H1 (cell line): ENCODE measurements at regions not wholly inside any gene's neighbourhood (a gene's known extent, or its start where the extent isn't known, plus 50 kb on each side); places are given as distances from the start of the nearest gene placed in this dataset.

Experiments used
- CTCF ChIA-PET: fragments of 300-600 bp; sonication (Branson Sonifier 250); formaldehyde crosslinking; loops from one replicate; lab custom pipeline; 2021; ENCODE audit not compliant: partially characterized antibody; lab: Charles Lee
- POLR2A ChIA-PET: fragments of 300-600 bp; sonication (Branson Sonifier 250); formaldehyde crosslinking; loops from one replicate; lab custom pipeline; 2021; ENCODE audit warnings: inconsistent platforms; ENCODE audit not compliant: partially characterized antibody; lab: Charles Lee
- DNase-seq, 2 experiments: peaks; one replicate each; pipeline versions ENCODE4 v3.0.0 to v3.0.0-alpha.2; 2010 to 2022; ENCODE audit warnings: low spot score in 2 of 2, low read depth in 1 of 2, mixed read lengths in 1 of 2
- FAIRE-seq: peaks from 2 replicates; lab custom pipeline; 2011; peaks lifted over from hg19 to GRCh38; lab: Jason Lieb, UNC
- H2AFZ ChIP-seq: 2 replicates; pipeline ENCODE4 v1.8.1; 2012; ENCODE audit warnings: low read length, inconsistent platforms
- H2AK5ac ChIP-seq: 2 replicates; pipeline ENCODE4 v1.6.1; 2013; ENCODE audit warnings: low read depth, low read length
- H2BK120ac ChIP-seq: replicated peaks from 2 replicates; pipeline ENCODE3; 2013; ENCODE audit warnings: low read depth, low read length, inconsistent platforms
- H2BK12ac ChIP-seq: 2 replicates; pipeline ENCODE4 v1.6.1; 2013; ENCODE audit warnings: low read depth, low read length
- H2BK15ac ChIP-seq: 2 replicates; pipeline ENCODE4 v1.6.1; 2013; ENCODE audit warnings: low read length
- H2BK20ac ChIP-seq: 2 replicates; pipeline ENCODE4 v1.6.1; 2013; ENCODE audit warnings: low read length
- H2BK5ac ChIP-seq: 2 replicates; pipeline ENCODE4 v1.6.1; 2013; ENCODE audit warnings: low read depth, low read length
- H3K14ac ChIP-seq: 2 replicates; pipeline ENCODE4 v1.6.1; 2013; ENCODE audit warnings: inconsistent platforms; ENCODE audit not compliant: insufficient read length
- H3K18ac ChIP-seq: 2 replicates; pipeline ENCODE4 v1.6.1; 2013; ENCODE audit warnings: low read length; ENCODE audit errors: extremely low read depth
- H3K23ac ChIP-seq: 2 replicates; pipeline ENCODE4 v1.6.1; 2013; ENCODE audit warnings: inconsistent platforms; ENCODE audit not compliant: insufficient read length
- H3K23me2 ChIP-seq: 2 replicates; pipeline ENCODE4 v1.6.1; 2013; ENCODE audit warnings: low read depth, low read length
- H3K27ac ChIP-seq: 2 replicates; pipeline ENCODE4 v1.6.1; 2011; ENCODE audit warnings: low read depth, low read length, inconsistent platforms
- H3K27me3 ChIP-seq, 4 experiments: replicated peaks in 1 of 4; 1 replicate in 1 of 4; 2 replicates in 3 of 4; pipeline versions ENCODE4 v1.6.1 to v1.8.1; 2011 to 2013; ENCODE audit warnings: low read length in 3 of 4, mild to moderate bottlenecking in 3 of 4, inconsistent platforms in 2 of 4, mixed read lengths in 2 of 4, moderate library complexity in 1 of 4; ENCODE audit not compliant: control insufficient read depth in 3 of 4, insufficient read depth in 3 of 4; ENCODE audit errors: extremely low read depth in 1 of 4
- H3K36me3 ChIP-seq, 4 experiments: 2 replicates each; pipeline versions ENCODE4 v1.6.1 to v1.8.1; 2011 to 2013; ENCODE audit warnings: mild to moderate bottlenecking in 4 of 4, low read length in 3 of 4, moderate library complexity in 2 of 4, control low read depth in 1 of 4, inconsistent platforms in 1 of 4; ENCODE audit not compliant: insufficient read depth in 4 of 4, control insufficient read depth in 2 of 4
- H3K4ac ChIP-seq: replicated peaks from 2 replicates; pipeline ENCODE3; 2013; ENCODE audit warnings: low read length, low read depth, mixed read lengths, inconsistent platforms; ENCODE audit not compliant: insufficient read length
- H3K4me1 ChIP-seq, 4 experiments: replicated peaks in 1 of 4; 1 replicate in 1 of 4; 2 replicates in 3 of 4; pipeline versions ENCODE4 v1.6.1 to v1.8.1; 2011 to 2013; ENCODE audit warnings: low read length in 3 of 4, inconsistent platforms in 2 of 4, mixed read lengths in 1 of 4; ENCODE audit not compliant: insufficient read depth in 4 of 4, control insufficient read depth in 3 of 4
- H3K4me2 ChIP-seq, 2 experiments: 2 replicates each; pipeline versions ENCODE4 v1.6.1 to v1.8.1; 2011 to 2013; ENCODE audit warnings: low read depth in 2 of 2, low read length in 2 of 2, control low read depth in 1 of 2, inconsistent platforms in 1 of 2, mild to moderate bottlenecking in 1 of 2; ENCODE audit not compliant: insufficient read depth in 1 of 2
- H3K4me3 ChIP-seq, 4 experiments: fragments of 200-600, 300-600 bp in 1 of 4; sonication (generic), shearing (Covaris generic), sonication (Bioruptor Twin) in 1 of 4; 2 replicates each; pipeline versions ENCODE4 v1.5.1 to v1.8.1; 2011 to 2016; ENCODE audit warnings: low read length in 4 of 4, low read depth in 3 of 4, control low read depth in 2 of 4, inconsistent platforms in 2 of 4, mild to moderate bottlenecking in 2 of 4, mixed read lengths in 1 of 4, moderate library complexity in 1 of 4; ENCODE audit not compliant: insufficient read depth in 2 of 4; ENCODE audit errors: extremely low read depth in 1 of 4
- H3K56ac ChIP-seq: replicated peaks from 2 replicates; pipeline ENCODE3; 2013; ENCODE audit warnings: low read depth, mild to moderate bottlenecking, mixed read lengths, low read length, inconsistent platforms; ENCODE audit not compliant: insufficient read length
- H3K79me1 ChIP-seq: 2 replicates; pipeline ENCODE4 v1.6.1; 2013; ENCODE audit warnings: low read depth, low read length, control low read depth
- H3K79me2 ChIP-seq, 2 experiments: 2 replicates each; pipeline versions ENCODE4 v1.6.1 to v1.8.1; 2012 to 2013; ENCODE audit warnings: low read length in 2 of 2, mild to moderate bottlenecking in 2 of 2, inconsistent platforms in 1 of 2; ENCODE audit not compliant: insufficient read depth in 2 of 2, control insufficient read depth in 1 of 2
- H3K9ac ChIP-seq, 4 experiments: replicated peaks in 1 of 4; 1 replicate in 1 of 4; 2 replicates in 3 of 4; pipeline versions ENCODE4 v1.6.1 to v1.8.1; 2011 to 2013; ENCODE audit warnings: low read depth in 3 of 4, low read length in 3 of 4, control low read depth in 2 of 4, mild to moderate bottlenecking in 2 of 4, moderate library complexity in 2 of 4, inconsistent platforms in 1 of 4; ENCODE audit errors: extremely low read depth in 1 of 4
- H3K9me3 ChIP-seq, 2 experiments: 2 replicates each; pipeline versions ENCODE4 v1.6.1 to v1.8.1; 2012 to 2013; ENCODE audit warnings: mild to moderate bottlenecking in 2 of 2, moderate library complexity in 2 of 2, control low read depth in 1 of 2, inconsistent platforms in 1 of 2, low read depth in 1 of 2, low read length in 1 of 2, mixed read lengths in 1 of 2; ENCODE audit not compliant: insufficient read depth in 2 of 2
- H4K20me1 ChIP-seq, 2 experiments: replicated peaks in 1 of 2; 2 replicates each; pipeline versions ENCODE3 to v1.8.1; 2011 to 2013; ENCODE audit warnings: inconsistent platforms in 2 of 2, low read length in 2 of 2, mild to moderate bottlenecking in 1 of 2; ENCODE audit not compliant: insufficient read depth in 2 of 2, control insufficient read depth in 1 of 2
- H4K5ac ChIP-seq: 2 replicates; pipeline ENCODE4 v1.6.1; 2013; ENCODE audit warnings: low read length, low read depth, mixed read lengths, inconsistent platforms; ENCODE audit not compliant: insufficient read length
- H4K8ac ChIP-seq: 2 replicates; pipeline ENCODE4 v1.8.0; 2013; ENCODE audit warnings: mild to moderate bottlenecking, moderate library complexity, low read length, inconsistent platforms; ENCODE audit not compliant: insufficient read depth; ENCODE audit errors: extremely low read depth
- H4K91ac ChIP-seq: replicated peaks from 2 replicates; pipeline ENCODE3; 2013; ENCODE audit warnings: low read length, mixed read lengths, inconsistent platforms; ENCODE audit not compliant: insufficient read length
- ASH2L ChIP-seq: fragments of 200-600, 300-600 bp; sonication (generic); IDR thresholded peaks from one replicate; pipeline ENCODE4 v1.7.1; 2017; ENCODE audit warnings: low read length
- BACH1 ChIP-seq: IDR thresholded peaks from 2 replicates; pipeline ENCODE4 v1.6.1; 2012; ENCODE audit warnings: low read length, improper control_type of control experiment
- CBX8 ChIP-seq: fragments of 300-800, 300-1000 bp; sonication (generic); IDR thresholded peaks from 2 replicates; pipeline ENCODE4 v1.7.1; 2016; ENCODE audit warnings: low read depth, low read length, borderline replicate concordance
- CHD1 ChIP-seq: IDR thresholded peaks from 2 replicates; pipeline ENCODE4 v1.6.1; 2012; ENCODE audit warnings: low read depth, low read length, improper control_type of control experiment
- CREB1 ChIP-seq: IDR thresholded peaks from 2 replicates; pipeline ENCODE4 v1.6.1; 2012; ENCODE audit warnings: inconsistent platforms
- EZH2 ChIP-seq: fragments of 200-600 bp; sonication (generic); IDR thresholded peaks from 2 replicates; pipeline ENCODE4 v1.7.1; 2012; ENCODE audit warnings: low read depth, mild to moderate bottlenecking, moderate library complexity, low read length, inconsistent platforms; ENCODE audit not compliant: severe bottlenecking
- HDAC6 ChIP-seq: IDR thresholded peaks from one replicate; pipeline ENCODE4 v1.7.1; 2012; ENCODE audit warnings: low read depth, mild to moderate bottlenecking, inconsistent platforms, low read length, moderate library complexity
- JUND ChIP-seq: IDR thresholded peaks from 2 replicates; pipeline ENCODE4 v1.6.1; 2011; ENCODE audit warnings: mild to moderate bottlenecking, improper control_type of control experiment, low read length
- KDM1A ChIP-seq: fragments of 200-600, 300-600 bp; sonication (generic); IDR thresholded peaks from 2 replicates; pipeline ENCODE4 v1.7.1; 2016; ENCODE audit warnings: mild to moderate bottlenecking, low read length, borderline replicate concordance
- NRF1 ChIP-seq: IDR thresholded peaks from 2 replicates; pipeline ENCODE4 v1.6.1; 2011; ENCODE audit warnings: mild to moderate bottlenecking, low read depth, low read length, improper control_type of control experiment
- SIRT6 ChIP-seq: IDR thresholded peaks from one replicate; pipeline ENCODE4 v1.7.1; 2012; ENCODE audit warnings: low read length, inconsistent platforms
- SP2 ChIP-seq: IDR thresholded peaks from 2 replicates; pipeline ENCODE4 v1.6.1; 2012; ENCODE audit warnings: mild to moderate bottlenecking, low read length, inconsistent platforms
- SUZ12 ChIP-seq: fragments of 200-600 bp; sonication (generic); IDR thresholded peaks from 2 replicates; pipeline ENCODE4 v1.6.1; 2012; ENCODE audit warnings: mild to moderate bottlenecking, inconsistent platforms, low read length, moderate library complexity, mixed read lengths
- TBP ChIP-seq: IDR thresholded peaks from 2 replicates; pipeline ENCODE4 v1.6.1; 2011; ENCODE audit warnings: low read depth, low read length, improper control_type of control experiment
- USF2 ChIP-seq: IDR thresholded peaks from 2 replicates; pipeline ENCODE4 v1.6.1; 2011; ENCODE audit warnings: low read length, improper control_type of control experiment
- ZNF274 ChIP-seq: IDR thresholded peaks from 2 replicates; pipeline ENCODE4 v1.7.0; 2012; ENCODE audit warnings: low read length, borderline replicate concordance; ENCODE audit errors: extremely low read depth
- WGBS, 2 experiments: shearing (Covaris generic) in 1 of 2; methylation state at CpG; one replicate each; pipeline versions ENCODE4 v1.1.6 to v1.1.7; 2013 to 2015; ENCODE audit warnings: low lambda C conversion rate in 2 of 2, mixed read lengths in 2 of 2, inconsistent platforms in 1 of 2, low coverage in 1 of 2, missing lambda C conversion rate in 1 of 2; ENCODE audit not compliant: insufficient replicate concordance in 2 of 2, insufficient coverage in 1 of 2, insufficient read length in 1 of 2; ENCODE audit errors: extremely low coverage in 1 of 2, missing lambda C conversion rate in 1 of 2; 5-methylcytosine and 5-hydroxymethylcytosine counted together

DNA sequence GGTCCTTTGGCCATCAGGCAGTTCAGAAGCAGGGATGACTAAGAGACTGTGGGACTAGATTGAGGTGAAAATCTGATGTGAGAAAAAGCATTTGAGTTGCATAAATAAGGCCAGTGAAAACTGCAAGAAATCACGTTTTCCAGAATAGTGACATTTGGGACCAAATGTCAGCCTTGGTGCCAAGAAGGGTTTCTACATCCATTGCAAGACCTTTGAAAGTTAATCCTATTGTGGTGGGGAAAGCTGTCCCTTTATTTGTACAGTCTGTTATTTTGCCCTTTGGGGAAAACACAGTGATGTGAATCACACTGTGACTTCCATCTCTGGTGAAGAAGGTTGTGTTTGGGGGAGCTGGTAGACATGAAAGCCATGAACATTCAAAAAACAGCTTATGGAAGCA lies 153.5 kb upstream of the SIX2 start:
- Histone ChIP-seq H2BK5ac (no peak overlapping the region), H3K23ac (no peak overlapping the region)
- CTCF ChIA-PET: interaction anchor here (1.0 to 1.6 kb wide), 2 partner anchors 189 to 332 kb away, joined by 3 to 4 read pairs; no protein-coding TSS in a partner anchor
- TF ChIP-seq CHD1 (no peak), SIRT6 (no peak), SUZ12 (no peak), HDAC6 (no peak), KDM1A (no peak), NRF1 (no peak), CREB1 (no peak), ZNF274 (no peak), EZH2 (no peak), CBX8 (no peak), USF2 (no peak), ASH2L (no peak), TBP (no peak), SP2 (no peak), BACH1 (no peak), JUND (no peak)

More for the DNA sequence above, 153.5 kb upstream of the SIX2 start:
- Histone ChIP-seq H3K9me3 (no peaks in the 10 kb centered on the region), H4K5ac (no peak overlapping the region), H3K27me3 (peaks cover under 1 to 4% (median 1%) of the 10 kb centered on the region in 4 experiments; a peak in 6 of 7 replicates), H3K79me1 (no peaks in the 10 kb centered on the region), H3K4me2 (no peak overlapping the region), H3K18ac (no peak overlapping the region), H2BK15ac (no peak overlapping the region), H2BK120ac (no peak overlapping the region), H3K36me3 (no peaks in the 10 kb centered on the region), H3K79me2 (no peaks in the 10 kb centered on the region), H3K4me3 (no peak overlapping the region), H2AFZ (no peak overlapping the region), H3K27ac (no peak overlapping the region), H3K14ac (no peak overlapping the region), H4K91ac (no peak overlapping the region), H2BK20ac (no peak overlapping the region), H3K23me2 (no peaks in the 10 kb centered on the region), H3K9ac (no peak overlapping the region), H2BK12ac (no peak overlapping the region), H2AK5ac (no peak overlapping the region), H3K56ac (no peak overlapping the region), H3K4ac (no peak overlapping the region), H4K20me1 (no peaks in the 10 kb centered on the region), H4K8ac (no peak overlapping the region), H3K4me1 (0 out of 7 replicates have a peak, but pooled peaks cover 0 to under 1% (median 0%) of the 10 kb centered on the region in 4 experiments)
- POLR2A ChIA-PET: no interaction called here
- DNase-seq (no peak), FAIRE-seq (no peak)
- WGBS, 2 experiments: 89% methylated on average over 1 of the region's 1 CpG; no CpG with 5 or more reads in 1 of the 2 experiments
